ENCODE measurements at regions not wholly inside any gene's neighbourhood (a gene's known extent, or its start where the extent isn't known, plus 50 kb on each side); places are given as distances from the start of the nearest gene placed in this dataset.
A peak's percentile ranks its signal among the peaks of the same experiment; 100 is the strongest.
"Not testable (repeated sequence)": the region's sequence is repeated elsewhere in the genome, so short reads cannot be mapped to it uniquely, and the experiment has no call there.

DNA sequence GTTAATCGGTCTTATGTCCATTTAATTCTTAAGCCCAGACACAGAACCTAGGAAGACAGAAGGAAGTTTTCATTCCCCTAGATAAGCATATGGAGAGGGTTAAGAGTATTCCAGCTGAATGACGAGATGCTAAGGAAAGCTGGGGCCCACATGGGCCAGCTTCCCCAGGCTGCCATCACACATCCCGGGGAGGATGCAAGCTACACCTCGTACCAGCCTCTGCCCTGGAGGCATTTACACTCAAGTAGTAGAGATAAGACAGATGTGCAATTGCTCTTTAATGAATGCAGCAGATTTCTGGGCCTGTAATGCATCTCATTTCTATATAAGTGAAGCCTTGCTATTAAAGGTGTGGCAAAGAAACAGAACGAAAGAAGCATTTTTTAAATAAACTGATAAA lies 144.5 kb downstream of the MEX3B start:
- DNase-seq (ENCODE audit: low read depth), result no peak

DNA sequence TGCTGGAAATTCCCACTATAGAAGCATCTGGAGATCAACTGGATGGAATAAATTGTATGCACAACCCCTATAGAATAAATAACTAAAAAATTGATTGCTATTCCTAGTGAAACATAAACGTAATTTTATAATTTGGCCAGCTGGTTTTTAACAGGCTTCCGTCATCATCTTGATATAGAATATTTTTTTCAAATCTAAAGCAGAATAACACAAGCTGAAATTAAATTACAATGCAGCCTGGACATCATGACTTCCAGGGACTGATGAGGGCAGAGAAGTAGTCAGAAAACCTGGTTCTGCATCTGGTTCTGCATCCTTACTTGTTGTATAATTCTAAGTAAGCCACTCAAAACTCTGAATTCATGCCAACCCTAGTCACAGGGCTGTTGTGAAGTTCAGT lies 146.1 kb downstream of the MEX3B start:
- no peak for DNase-seq (ENCODE audit: low read depth)

DNA sequence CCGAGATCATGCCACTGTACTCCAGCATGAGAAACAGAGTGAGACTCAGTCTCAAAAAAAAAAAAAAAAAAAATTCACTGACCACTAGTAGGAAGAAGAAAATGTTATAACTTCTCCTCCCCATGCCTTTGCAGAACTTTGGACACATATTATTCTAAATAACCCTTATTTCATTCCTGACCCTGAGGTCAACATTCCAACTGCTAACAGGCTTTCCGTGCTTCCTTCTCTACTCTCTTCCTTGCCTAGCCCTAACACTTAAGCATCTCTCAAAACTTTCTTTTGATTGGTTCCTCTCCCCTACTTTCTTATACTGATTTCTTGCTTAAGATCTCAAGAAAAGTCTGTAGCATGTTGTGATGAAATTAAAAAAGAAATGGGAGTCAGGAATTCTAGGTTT lies 146.8 kb downstream of the MEX3B start:
- no peak for DNase-seq (ENCODE audit: low read depth)

DNA sequence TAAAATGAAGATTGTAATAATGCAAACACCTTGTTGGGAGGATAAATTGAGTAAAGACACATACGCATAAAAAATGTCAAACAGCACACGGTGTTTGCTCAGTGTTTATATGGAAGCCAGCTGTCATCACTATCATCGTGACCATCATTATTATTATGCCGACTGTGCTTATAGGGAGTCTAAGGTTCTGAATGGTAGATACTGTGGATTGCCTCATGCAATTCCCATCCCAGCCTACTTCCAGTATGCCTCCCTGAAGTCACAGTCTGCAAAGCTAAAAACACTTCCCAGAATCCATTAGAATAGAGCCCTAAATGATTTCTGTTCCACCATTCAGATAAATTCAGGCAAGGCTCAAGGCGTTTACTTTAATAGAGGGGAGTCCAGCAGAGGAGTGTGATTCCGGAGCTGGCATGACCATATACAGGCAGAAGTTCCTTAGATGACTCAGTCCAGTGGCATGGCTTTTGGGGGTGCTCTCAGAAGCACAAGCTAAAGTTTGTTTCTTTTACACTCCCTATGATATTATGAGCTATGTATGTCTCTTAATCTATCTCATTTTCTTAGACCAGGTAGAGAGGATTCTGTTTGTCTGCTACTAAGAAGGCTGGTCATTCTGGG lies 148.7 kb downstream of the MEX3B start:
- no peak for DNase-seq (ENCODE audit: low read depth)

DNA sequence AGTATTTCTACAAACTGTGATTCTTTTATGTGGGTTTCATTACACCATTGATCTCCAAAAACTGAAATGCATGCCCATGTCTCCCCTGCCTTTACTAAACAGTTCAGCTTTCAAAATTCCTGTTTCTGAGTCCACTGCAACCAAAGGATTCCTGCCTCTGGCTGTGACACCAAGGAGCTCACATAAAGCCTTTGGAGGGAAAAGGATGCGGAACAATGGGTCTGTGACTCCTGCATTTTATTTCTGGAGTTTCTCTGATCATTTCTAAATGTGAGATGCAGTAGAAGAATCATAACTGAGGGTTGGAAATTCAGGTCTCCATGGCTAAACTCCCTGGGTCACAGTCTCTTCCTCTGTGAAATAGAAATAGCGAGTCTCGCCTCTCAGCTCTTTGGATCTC lies 149.5 kb downstream of the MEX3B start:
- DNase-seq (ENCODE audit: low read depth), result no peak

DNA sequence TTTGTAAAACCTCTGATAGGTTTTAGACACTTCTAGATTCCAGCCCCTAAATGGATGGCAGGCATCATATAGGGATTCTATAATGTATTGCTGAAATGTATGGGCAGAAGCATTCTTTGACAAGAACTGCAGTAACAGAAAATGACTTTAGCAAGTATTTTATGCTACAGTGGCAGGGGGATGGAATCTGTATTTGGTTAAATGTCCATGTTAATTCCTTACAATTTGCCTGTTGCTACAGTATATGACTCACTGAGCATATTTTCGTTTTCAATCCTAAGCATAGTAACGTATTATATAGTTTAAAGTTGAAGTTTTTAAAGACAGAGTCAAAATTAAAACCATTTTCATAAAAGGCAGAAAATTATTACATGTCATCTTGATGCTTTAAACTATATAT lies 150.1 kb downstream of the MEX3B start:
- no peak for DNase-seq (ENCODE audit: low read depth)

DNA sequence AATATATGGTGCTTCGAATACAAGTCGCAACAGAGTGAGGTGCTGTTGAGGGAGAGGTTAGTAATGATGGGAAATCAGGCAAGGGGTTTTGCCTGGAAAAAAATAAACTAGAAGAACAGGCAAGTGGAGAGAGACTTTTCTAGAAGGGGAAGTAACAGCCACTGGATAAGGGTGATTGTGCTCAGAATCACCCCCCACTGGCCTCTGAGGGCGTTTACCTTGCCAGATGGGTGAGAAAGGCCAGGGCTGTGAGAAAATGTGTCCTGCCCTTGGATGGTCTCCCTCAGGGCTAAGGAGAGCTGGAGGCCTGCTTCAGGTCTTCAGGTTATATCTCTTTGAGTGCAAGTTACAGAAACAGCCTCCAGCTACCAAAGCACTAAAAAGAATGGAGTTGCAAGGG lies 151.8 kb downstream of the MEX3B start:
- DNase-seq (ENCODE audit: low read depth), result no peak

DNA sequence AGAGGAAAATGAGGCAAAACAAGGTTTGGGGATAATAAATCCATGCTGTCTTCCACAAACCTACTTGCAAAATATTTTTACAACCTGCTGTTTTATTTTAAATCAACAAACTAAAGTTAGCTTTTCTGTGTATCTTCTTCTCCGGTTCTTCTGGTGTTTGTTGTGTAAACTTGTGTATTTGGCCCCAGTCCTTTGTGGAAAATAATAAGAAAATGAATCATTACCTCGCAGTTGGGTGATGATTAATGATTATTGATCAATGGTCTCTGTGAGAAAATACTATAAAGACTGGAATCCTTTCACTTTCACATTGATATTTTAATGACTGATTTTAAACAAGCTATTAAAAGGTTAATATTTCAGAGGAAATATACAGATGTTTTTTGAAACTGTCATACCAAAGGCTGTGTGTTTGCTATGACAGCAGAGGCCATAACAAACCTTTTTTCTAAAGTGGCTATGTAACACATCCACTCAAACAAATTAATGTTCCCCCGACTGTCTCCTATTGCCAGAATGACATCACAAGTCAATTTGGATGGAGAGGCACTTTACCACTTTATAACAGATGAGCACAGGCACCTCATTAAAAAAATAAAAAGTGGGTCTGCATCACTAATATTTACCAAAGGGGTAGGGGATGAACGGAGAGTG lies 152.5 kb downstream of the MEX3B start:
- peak; percentile 67 for DNase-seq (ENCODE audit: low read depth)

DNA sequence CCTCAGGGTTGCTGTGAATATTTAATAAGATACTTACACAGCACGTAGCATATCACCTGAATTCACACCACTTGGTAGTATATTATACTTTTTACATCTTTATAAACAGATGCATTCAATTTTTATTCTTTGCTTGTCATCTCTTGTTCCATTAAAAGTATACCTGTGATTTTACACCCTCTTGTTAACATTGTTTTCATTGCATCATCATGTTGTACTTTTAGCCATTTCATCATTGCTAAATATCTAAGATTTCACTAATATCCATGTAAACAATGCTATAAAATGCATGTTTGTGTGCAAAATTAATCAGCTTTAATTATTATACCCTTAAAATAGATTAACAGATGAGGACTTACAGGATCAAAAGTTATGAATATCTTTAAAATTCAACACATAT lies 155.3 kb downstream of the MEX3B start:
- DNase-seq (ENCODE audit: low read depth), result no peak

DNA sequence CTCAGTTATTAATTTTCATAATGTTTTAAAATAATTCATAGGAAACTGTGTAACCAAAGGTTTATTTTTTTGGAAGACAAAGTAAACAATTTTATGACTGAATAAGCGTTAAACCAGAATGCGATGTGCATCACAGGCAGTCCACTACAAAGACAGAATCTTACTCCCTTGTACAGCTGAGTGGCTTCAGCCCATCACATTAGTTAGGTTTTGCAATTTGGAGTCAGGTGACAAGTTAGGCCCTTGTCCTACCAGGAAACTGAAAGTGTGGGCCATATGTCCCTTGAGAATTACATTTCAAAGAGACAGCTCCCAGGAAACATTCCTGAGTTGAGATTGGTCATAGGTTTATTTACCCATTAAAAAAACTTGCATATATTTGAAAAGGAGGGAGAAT lies 156.3 kb downstream of the MEX3B start:
- DNase-seq (ENCODE audit: low read depth), result no peak

DNA sequence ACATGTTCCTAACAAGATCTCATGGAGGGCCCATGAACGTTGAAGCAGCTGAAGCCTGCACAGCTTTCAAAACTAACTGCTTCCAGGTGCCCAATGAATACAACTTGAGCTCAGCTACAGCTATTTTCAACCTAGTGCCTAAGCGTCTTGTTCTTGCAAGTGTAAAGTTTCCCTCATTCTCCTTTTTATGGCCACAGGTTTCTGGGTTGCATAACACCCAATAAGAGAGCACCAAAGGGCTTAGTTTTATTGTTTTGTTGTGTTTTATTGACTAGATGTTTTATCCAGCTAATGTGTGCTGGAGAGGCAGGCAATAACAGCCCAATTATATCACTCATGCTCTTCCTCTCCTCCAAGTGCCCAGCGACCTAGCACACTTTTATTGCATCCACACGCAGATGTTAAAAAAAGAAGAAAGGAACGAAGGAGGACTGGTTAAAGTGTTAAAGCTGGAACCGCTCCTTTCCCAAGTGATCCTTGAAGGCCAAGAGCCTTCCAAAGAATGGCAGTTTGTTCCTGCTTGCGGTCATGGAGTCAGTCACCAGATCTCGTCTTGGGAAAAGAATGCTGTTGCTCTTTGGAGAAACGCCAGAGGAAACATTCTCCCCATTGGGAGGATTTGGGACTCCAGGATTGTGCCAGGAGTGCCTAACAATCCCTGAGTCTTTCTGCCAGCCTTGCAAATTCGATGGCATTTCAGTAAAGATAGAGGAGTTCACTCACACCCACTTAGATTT lies 156.9 kb downstream of the MEX3B start:
- DNase-seq (ENCODE audit: low read depth), result no peak

DNA sequence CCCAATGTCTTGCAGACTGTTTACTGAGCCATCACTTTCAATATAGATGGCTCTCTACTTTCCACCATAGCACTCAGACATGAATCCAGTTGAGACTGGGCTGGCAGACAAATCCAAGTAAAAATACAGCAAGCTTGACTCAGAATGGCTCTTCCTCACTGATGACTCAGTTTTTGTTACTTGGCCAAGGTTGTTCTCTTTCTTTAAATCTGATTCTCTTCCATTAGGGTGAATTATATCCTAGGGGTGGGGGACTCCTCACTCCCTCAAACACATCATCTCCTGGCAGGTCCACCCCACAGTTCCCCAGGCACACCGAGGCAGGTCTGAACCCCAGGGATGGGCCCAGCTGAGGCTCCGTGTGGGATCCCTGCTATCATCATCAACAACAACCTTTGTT lies 157.9 kb downstream of the MEX3B start:
- DNase-seq (ENCODE audit: low read depth), result peak; percentile 68

DNA sequence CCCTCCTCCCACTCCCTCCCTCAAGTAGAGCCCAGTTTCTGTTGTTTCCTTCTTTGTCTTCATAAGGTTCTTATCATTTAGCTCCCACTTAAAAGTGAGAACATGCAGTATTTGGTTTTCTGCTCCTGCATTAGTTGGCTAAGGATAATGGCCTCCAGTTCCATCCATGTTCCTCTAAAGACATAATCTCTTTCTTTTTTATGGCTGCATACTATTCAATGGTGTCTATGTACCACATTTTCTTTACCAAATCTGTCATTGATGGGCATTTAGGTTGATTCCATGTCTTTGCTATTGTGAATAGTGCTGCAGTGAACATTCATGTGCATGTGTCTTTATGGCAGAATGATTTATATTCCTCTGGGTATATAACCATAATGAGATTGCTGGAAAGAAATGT lies 158.6 kb downstream of the MEX3B start:
- not testable (repeated sequence) for DNase-seq (ENCODE audit: low read depth)

DNA sequence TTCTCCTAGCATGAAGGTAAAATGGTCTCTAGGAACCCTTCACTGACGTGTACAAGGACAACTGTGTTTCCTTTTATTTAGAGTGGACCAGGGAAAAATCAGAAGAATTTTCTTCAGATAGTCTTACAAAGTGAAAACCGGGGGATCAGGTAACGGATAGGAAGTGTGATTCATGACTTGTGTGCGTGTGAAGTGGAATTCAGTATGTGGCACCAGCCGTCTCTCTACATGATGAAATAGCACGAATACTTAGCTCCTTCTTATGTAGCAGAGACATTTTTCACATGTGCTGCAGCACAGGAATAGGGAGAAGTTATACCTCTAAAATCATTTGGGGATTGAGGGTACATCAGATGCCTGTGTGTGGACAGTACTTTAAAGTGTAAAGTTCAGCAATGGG lies 159.2 kb downstream of the MEX3B start:
- DNase-seq (ENCODE audit: low read depth), result no peak

DNA sequence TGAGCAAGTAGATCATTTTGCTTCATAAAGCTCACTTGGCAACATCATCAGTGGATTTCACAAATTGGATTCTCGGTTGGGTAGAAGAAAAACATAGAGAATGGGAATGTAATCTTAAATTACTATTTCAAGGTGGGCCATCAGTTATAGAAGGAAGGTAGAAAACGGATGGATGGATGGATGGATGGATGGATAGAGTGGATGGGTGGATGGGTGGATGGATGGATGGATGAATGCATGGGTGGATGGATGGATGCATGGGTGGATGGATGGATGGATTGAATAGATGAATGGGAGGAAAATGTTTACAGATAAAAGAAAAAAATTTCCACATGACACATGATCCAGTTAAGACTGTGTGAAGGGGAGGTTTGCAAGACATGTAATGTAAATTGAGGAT lies 159.7 kb downstream of the MEX3B start:
- no peak for DNase-seq (ENCODE audit: low read depth)

DNA sequence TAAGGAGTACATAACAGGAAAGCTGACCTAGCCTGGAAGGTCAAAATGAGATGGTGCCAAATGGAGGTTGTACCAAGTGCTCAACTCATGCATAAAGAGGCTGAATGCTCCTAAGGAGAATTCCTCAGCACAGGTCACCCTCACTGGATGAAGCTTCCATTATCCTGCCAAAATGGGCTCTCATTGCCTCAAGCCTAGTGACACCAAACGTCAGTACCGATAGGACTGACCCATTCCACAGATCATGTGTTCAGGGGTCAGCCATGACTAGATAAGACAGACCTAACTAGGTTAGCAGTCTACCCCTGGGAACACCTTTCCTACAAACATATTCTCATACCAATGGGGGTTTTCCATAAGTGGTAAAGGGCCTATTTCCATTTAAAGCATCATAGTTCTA lies 160.7 kb downstream of the MEX3B start:
- DNase-seq (ENCODE audit: low read depth), result no peak

DNA sequence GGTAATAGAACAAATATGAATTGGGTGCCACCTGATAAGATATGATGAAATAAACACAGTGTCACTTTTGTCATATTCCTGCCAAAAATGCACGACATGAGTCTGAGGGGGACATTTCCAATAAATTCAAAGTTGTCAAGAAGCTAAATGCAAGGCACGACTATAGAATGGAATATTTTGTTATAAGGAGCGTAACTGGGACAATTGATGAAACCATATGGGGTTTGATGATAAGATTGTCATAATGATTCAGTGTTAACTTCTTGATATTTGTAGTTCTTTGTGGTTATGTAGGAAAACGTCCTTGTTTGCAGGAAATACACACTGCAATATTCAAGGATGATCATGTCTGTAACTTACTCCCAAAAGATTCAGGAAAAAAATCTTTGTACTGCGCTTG lies 163.3 kb downstream of the MEX3B start:
- DNase-seq (ENCODE audit: low read depth), result no peak

DNA sequence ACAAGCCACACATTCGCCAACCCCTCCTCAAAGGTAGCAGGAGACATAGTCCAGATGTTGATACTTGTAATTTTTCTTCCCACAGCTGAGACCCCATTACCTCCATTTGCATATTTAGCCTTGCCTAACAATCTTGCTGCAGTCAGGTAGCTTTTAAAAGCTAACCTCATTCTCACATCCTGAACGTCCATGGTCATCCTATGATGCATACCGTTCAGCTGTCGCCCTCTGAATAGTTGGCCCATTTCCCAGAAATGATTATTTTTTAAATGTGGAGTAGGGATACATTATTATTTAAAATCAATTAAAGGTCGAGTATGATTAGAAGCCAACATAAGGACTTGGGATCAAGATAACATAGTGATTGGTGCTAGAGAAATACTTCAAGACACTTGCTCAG lies 165.0 kb downstream of the MEX3B start:
- no peak for DNase-seq (ENCODE audit: low read depth)

DNA sequence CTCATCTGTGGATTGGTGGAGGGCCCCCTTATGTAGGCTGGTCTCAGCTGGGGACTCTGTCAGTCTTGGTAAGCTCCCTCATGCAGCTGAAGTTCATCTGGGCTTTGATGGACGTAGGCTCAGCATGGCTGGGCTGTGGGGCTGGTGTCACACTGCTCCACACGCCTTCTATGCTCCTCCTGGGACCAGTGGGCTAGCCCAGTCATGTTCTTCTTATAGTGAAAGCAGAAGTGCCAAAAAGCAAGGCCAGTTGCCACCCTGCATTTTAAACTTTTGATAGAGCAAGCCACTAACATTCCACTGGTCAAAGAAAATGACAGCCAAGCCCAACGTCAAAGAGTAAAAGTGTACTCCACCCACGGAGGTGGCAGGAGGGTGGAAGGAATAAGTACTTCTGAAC lies 165.5 kb downstream of the MEX3B start:
- no peak for DNase-seq (ENCODE audit: low read depth)

DNA sequence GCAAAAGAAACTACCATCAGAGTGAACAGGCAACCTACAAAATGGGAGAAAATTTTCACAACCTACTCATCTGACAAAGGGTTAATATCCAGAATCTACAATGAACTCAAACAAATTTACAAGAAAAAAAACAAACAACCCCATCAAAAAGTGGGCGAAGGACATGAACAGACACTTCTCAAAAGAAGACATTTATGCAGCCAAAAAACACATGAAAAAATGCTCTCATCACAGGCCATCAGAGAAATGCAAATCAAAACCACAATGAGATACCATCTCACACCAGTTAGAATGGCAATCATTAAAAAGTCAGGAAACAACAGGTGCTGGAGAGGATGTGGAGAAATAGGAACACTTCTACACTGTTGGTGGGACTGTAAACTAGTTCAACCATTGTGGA lies 170.1 kb downstream of the MEX3B start:
- DNase-seq (ENCODE audit: low read depth), result not testable (repeated sequence)

DNA sequence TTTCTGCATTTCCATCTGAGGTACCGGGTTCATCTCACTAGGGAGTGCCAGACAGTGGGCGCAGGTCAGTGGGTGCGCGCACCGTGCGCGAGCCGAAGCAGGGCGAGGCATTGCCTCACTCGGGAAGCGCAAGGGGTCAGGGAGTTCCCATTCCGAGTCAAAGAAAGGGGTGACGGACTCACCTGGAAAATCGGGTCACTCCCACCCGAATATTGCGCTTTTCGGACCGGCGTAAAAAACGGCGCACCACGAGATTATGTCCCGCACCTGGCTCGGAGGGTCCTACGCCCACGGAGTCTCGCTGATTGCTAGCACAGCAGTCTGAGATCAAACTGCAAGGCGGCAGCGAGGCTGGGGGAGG lies 175.1 kb downstream of the MEX3B start:
- not testable (repeated sequence) for DNase-seq (ENCODE audit: low read depth)

DNA sequence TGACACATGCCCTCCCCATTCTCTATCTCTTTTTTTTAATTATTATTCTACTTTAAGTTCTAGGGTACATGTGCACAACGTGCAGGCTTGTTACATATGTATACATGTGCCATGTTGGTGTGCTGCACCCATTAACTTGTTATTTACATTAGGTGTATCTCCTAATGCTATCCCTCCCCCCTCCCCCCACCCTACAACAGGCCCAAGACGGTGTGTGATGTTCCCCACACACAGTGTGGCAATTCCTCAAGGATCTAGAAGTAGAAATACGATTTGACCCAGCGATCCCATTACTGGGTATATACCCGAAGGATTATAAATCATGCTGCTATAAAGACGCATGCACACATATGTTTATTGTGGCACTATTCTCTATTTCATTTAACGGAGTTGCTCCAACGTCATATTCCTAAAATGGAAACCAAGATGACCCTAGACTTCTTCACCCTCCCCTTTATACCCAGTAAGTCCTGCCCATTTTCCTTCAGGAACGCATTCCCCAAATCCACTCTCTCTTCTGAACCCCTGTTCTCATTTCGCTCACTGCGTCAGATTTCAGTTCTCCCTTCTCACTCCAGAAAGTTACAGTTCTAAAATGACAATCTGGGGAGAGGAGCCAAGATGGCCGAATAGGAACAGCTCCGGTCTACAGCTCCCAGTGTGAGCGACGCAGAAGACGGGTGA lies 175.6 kb downstream of the MEX3B start:
- not testable (repeated sequence) for DNase-seq (ENCODE audit: low read depth)
